ENCODE measurements at regions not wholly inside any gene's neighbourhood (a gene's known extent, or its start where the extent isn't known, plus 50 kb on each side); places are given as distances from the start of the nearest gene placed in this dataset.
A peak's percentile ranks its signal among the peaks of the same experiment; 100 is the strongest.

- no peaks in the 10 kb centered on the region for H3K4me1 ChIP-seq (ENCODE audit: low read length)
- H3K9me2 ChIP-seq (replicated peaks; ENCODE audit: insufficient read depth, low read length), result no peaks in the 10 kb centered on the region
- no peaks in the 10 kb centered on the region for H3K9me3 ChIP-seq (replicated peaks; ENCODE audit: insufficient read depth, low read length)
- no peaks in the 10 kb centered on the region for H3F3A ChIP-seq (ENCODE audit: insufficient read depth, low read length)
- DNase-seq, result no peak
- no peak overlapping the region for H2AFZ ChIP-seq (ENCODE audit: low read length)
- H3K4me3 ChIP-seq (ENCODE audit: low read length), result no peak overlapping the region
- TF ChIP-seq EZH2 (optimal IDR thresholded peaks at IDR 0.05; ENCODE audit: low read depth, low read length), result no peak
- no peak for TF ChIP-seq EZH2phosphoT487 (IDR thresholded peaks at IDR 0.05; ENCODE audit: low read length)
- H3K27ac ChIP-seq (ENCODE audit: low read length), result no peak overlapping the region
- no peak overlapping the region for H3K4me2 ChIP-seq (ENCODE audit: low read depth, low read length)
- H3K9ac ChIP-seq (ENCODE audit: low read length), result no peak overlapping the region
- H3K79me2 ChIP-seq (ENCODE audit: low read length), result no peaks in the 10 kb centered on the region
- H3K36me3 ChIP-seq (replicated peaks; ENCODE audit: insufficient read depth, low read length), result no peaks in the 10 kb centered on the region
- H3K27me3 ChIP-seq (replicated peaks; ENCODE audit: insufficient read depth, low read length), result no peaks in the 10 kb centered on the region
- no peaks in the 10 kb centered on the region for H4K20me1 ChIP-seq (ENCODE audit: insufficient read depth, low read length)
These were observed 720.7 kb upstream of the ZP4 start for GRCh38 chr1:238611406-238611805.

GRCh38 chr1:238608144-238608543, 717.4 kb upstream of the ZP4 start:
- TF ChIP-seq EZH2phosphoT487 (IDR thresholded peaks at IDR 0.05; ENCODE audit: low read length), result no peak
- no peak for TF ChIP-seq EZH2 (optimal IDR thresholded peaks at IDR 0.05; ENCODE audit: low read depth, low read length)
- no peak for TF ChIP-seq CTCF (IDR thresholded peaks at IDR 0.05; ENCODE audit: low read length)
- no peaks in the 10 kb centered on the region for H3K4me1 ChIP-seq (ENCODE audit: low read length)
- H3K4me2 ChIP-seq (ENCODE audit: low read depth, low read length), result no peak overlapping the region
- no peaks in the 10 kb centered on the region for H3K27me3 ChIP-seq (replicated peaks; ENCODE audit: insufficient read depth, low read length)
- no peak overlapping the region for H3K27ac ChIP-seq (ENCODE audit: low read length)
- H3K9ac ChIP-seq (ENCODE audit: low read length), result no peak overlapping the region
- no peaks in the 10 kb centered on the region for H3K9me2 ChIP-seq (replicated peaks; ENCODE audit: insufficient read depth, low read length)
- H3F3A ChIP-seq (ENCODE audit: insufficient read depth, low read length), result no peaks in the 10 kb centered on the region
- no peaks in the 10 kb centered on the region for H3K36me3 ChIP-seq (replicated peaks; ENCODE audit: insufficient read depth, low read length)
- DNase-seq, result peak; percentile 27
- no peaks in the 10 kb centered on the region for H3K9me3 ChIP-seq (replicated peaks; ENCODE audit: insufficient read depth, low read length)
- no peaks in the 10 kb centered on the region for H3K79me2 ChIP-seq (ENCODE audit: low read length)
- no peak overlapping the region for H2AFZ ChIP-seq (ENCODE audit: low read length)
- no peaks in the 10 kb centered on the region for H4K20me1 ChIP-seq (ENCODE audit: insufficient read depth, low read length)
- no peak overlapping the region for H3K4me3 ChIP-seq (ENCODE audit: low read length)

- DNase-seq, result no peak
- H4K20me1 ChIP-seq (ENCODE audit: insufficient read depth, low read length), result no peaks in the 10 kb centered on the region
- no peaks in the 10 kb centered on the region for H3K4me1 ChIP-seq (ENCODE audit: low read length)
- H3K9me3 ChIP-seq (replicated peaks; ENCODE audit: insufficient read depth, low read length), result no peaks in the 10 kb centered on the region
- no peaks in the 10 kb centered on the region for H3K79me2 ChIP-seq (ENCODE audit: low read length)
- no peaks in the 10 kb centered on the region for H3K27me3 ChIP-seq (replicated peaks; ENCODE audit: insufficient read depth, low read length)
- no peak for TF ChIP-seq CTCF (IDR thresholded peaks at IDR 0.05; ENCODE audit: low read length)
- no peak for TF ChIP-seq EZH2 (optimal IDR thresholded peaks at IDR 0.05; ENCODE audit: low read depth, low read length)
- TF ChIP-seq EZH2phosphoT487 (IDR thresholded peaks at IDR 0.05; ENCODE audit: low read length), result no peak
- no peak overlapping the region for H3K9ac ChIP-seq (ENCODE audit: low read length)
- H3K27ac ChIP-seq (ENCODE audit: low read length), result no peak overlapping the region
- H2AFZ ChIP-seq (ENCODE audit: low read length), result no peak overlapping the region
- H3K4me3 ChIP-seq (ENCODE audit: low read length), result no peak overlapping the region
- H3K9me2 ChIP-seq (replicated peaks; ENCODE audit: insufficient read depth, low read length), result no peaks in the 10 kb centered on the region
- no peaks in the 10 kb centered on the region for H3F3A ChIP-seq (ENCODE audit: insufficient read depth, low read length)
- H3K36me3 ChIP-seq (replicated peaks; ENCODE audit: insufficient read depth, low read length), result no peaks in the 10 kb centered on the region
- H3K4me2 ChIP-seq (ENCODE audit: low read depth, low read length), result no peak overlapping the region
These were observed 716.2 kb upstream of the ZP4 start for GRCh38 chr1:238606896-238607295.

GRCh38 chr1:238606457-238606856, 715.7 kb upstream of the ZP4 start:
- Histone ChIP-seq H3K27ac (ENCODE audit: low read length) (no peak overlapping the region), H3F3A (ENCODE audit: insufficient read depth, low read length) (no peaks in the 10 kb centered on the region), H3K4me3 (ENCODE audit: low read length) (no peak overlapping the region), H3K9me3 (replicated peaks; ENCODE audit: insufficient read depth, low read length) (no peaks in the 10 kb centered on the region), H3K4me1 (ENCODE audit: low read length) (no peaks in the 10 kb centered on the region), H3K4me2 (ENCODE audit: low read depth, low read length) (no peak overlapping the region), H3K9me2 (replicated peaks; ENCODE audit: insufficient read depth, low read length) (no peaks in the 10 kb centered on the region), H3K27me3 (replicated peaks; ENCODE audit: insufficient read depth, low read length) (no peaks in the 10 kb centered on the region), H3K9ac (ENCODE audit: low read length) (no peak overlapping the region), H4K20me1 (ENCODE audit: insufficient read depth, low read length) (no peaks in the 10 kb centered on the region), H2AFZ (ENCODE audit: low read length) (no peak overlapping the region), H3K36me3 (replicated peaks; ENCODE audit: insufficient read depth, low read length) (no peaks in the 10 kb centered on the region), H3K79me2 (ENCODE audit: low read length) (no peaks in the 10 kb centered on the region)
- DNase-seq, result no peak
- TF ChIP-seq CTCF (IDR thresholded peaks at IDR 0.05; ENCODE audit: low read length), result no peak
- no peak for TF ChIP-seq EZH2phosphoT487 (IDR thresholded peaks at IDR 0.05; ENCODE audit: low read length)
- TF ChIP-seq EZH2 (optimal IDR thresholded peaks at IDR 0.05; ENCODE audit: low read depth, low read length), result no peak

All from MM.1S (cell line).